ENCODE measurements at regions not wholly inside any gene's neighbourhood (a gene's known extent, or its start where the extent isn't known, plus 50 kb on each side); places are given as distances from the start of the nearest gene placed in this dataset.
"Not testable (repeated sequence)": the region's sequence is repeated elsewhere in the genome, so short reads cannot be mapped to it uniquely, and the experiment has no call there.

DNA sequence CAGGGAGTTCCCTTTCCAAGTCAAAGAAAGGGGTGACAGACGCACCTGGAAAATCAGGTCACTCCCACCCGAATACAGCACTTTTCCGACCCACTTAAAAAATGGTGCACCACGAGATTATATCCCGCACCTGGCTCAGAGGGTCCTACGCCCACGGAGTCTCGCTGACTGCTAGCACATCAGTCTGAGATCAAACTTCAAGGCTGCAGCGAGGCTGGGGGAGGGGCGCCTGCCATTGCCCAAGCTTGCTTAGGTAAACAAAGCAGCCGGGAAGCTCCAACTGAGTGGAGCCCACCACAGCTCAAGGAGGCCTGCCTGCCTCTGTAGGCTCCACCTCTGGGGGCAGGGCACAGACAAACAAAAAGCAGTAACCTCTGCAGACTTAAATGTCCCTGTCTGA lies 277.8 kb upstream of the ARHGAP42 start:
- DNase-seq = not testable (repeated sequence)

DNA sequence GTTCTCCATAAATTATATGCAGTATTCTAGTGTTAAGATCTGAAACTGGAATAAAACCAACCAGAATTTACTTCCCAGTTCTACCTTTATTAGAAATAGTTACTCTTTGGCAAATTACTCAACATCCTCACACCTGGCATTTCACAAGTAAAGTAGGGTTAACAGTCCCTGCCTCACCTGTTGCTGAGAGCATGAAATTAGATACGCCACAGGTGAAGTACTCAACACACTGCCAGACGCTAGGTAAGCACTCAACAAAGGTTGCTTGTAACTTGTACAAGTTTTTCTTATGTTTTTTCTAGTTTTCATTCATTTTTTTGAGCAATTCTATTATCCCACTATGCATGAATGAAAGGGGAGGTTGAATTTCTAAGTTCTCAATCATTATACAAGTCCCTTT lies 267.6 kb upstream of the ARHGAP42 start:
- no peak for DNase-seq

GRCh38 chr11:100434821-100435641 lies 252.1 kb upstream of the ARHGAP42 start:
- DNase-seq = no peak

GRCh38 chr11:100438376-100438775 lies 248.7 kb upstream of the ARHGAP42 start:
- no peak for DNase-seq

DNA sequence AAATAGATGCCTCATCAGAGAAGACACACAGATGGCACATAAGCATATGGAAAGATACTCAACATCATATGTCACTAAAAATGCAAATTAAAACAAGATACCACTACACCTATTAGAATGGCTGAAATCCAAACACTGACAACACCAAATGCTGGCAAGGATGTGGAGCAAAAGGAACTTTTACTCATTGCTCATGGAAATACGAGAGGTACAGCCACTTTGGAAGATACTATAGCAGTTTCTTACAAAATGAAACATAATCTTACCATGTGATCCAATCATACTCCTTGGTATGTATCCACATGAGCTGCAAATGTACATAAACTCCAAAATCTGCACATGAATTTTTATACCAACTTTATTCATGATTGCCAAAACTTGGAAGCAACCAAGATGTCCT lies 246.0 kb upstream of the ARHGAP42 start:
- DNase-seq = no peak

- DNase-seq = no peak
Observed at GRCh38 chr11:100442017-100442416, 245.1 kb upstream of the ARHGAP42 start.

- no peak for DNase-seq
Observed at GRCh38 chr11:100445231-100445735, 241.8 kb upstream of the ARHGAP42 start.

GRCh38 chr11:100451801-100452460 lies 235.2 kb upstream of the ARHGAP42 start:
- not testable (repeated sequence) for DNase-seq

- DNase-seq = no peak
Observed at GRCh38 chr11:100459811-100460210, 227.3 kb upstream of the ARHGAP42 start.

GRCh38 chr11:100460426-100460825 lies 226.7 kb upstream of the ARHGAP42 start:
- DNase-seq = no peak

- no peak for DNase-seq
Observed at GRCh38 chr11:100467821-100468508, 219.1 kb upstream of the ARHGAP42 start.

GRCh38 chr11:100469835-100470234 lies 217.3 kb upstream of the ARHGAP42 start:
- DNase-seq = no peak

- DNase-seq = no peak
Observed at GRCh38 chr11:100472727-100473389, 214.2 kb upstream of the ARHGAP42 start.

GRCh38 chr11:100473390-100473740 lies 213.7 kb upstream of the ARHGAP42 start:
- no peak for DNase-seq

- no peak for DNase-seq
Observed at GRCh38 chr11:100484948-100485347, 202.1 kb upstream of the ARHGAP42 start.

GRCh38 chr11:100498780-100499179 lies 188.3 kb upstream of the ARHGAP42 start:
- DNase-seq = no peak

GRCh38 chr11:100501450-100501849 lies 185.6 kb upstream of the ARHGAP42 start:
- DNase-seq = no peak

GRCh38 chr11:100512475-100512874 lies 174.6 kb upstream of the ARHGAP42 start:
- no peak for DNase-seq

- no peak for DNase-seq
Observed at GRCh38 chr11:100515087-100515486, 172.0 kb upstream of the ARHGAP42 start.

GRCh38 chr11:100525197-100525596 lies 161.9 kb upstream of the ARHGAP42 start:
- no peak for DNase-seq

GRCh38 chr11:100525635-100526034 lies 161.5 kb upstream of the ARHGAP42 start:
- DNase-seq = no peak

GRCh38 chr11:100528872-100529416 lies 158.1 kb upstream of the ARHGAP42 start:
- no peak for DNase-seq

DNA sequence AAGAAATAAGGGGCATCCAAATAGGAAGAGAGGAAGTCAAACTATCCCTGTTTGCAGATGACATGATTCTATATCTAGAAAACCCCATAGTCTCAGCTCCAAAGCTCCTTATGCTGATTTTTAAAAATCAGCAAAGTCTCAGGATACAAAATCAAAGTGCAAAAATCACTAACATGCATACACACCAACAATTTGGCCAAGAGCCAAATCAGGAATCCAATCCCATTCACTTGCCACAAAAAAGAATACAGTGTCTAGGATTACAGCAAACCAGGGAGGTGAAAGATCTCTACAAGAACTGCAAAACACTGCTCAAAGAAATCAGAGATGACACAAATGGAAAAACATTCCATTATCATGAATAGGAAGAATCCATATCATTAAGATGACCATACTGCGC lies 155.8 kb upstream of the ARHGAP42 start:
- not testable (repeated sequence) for DNase-seq
